ENCODE measurements at regions not wholly inside any gene's neighbourhood (a gene's known extent, or its start where the extent isn't known, plus 50 kb on each side); places are given as distances from the start of the nearest gene placed in this dataset.
"Not testable (repeated sequence)": the region's sequence is repeated elsewhere in the genome, so short reads cannot be mapped to it uniquely, and the experiment has no call there.

DNA sequence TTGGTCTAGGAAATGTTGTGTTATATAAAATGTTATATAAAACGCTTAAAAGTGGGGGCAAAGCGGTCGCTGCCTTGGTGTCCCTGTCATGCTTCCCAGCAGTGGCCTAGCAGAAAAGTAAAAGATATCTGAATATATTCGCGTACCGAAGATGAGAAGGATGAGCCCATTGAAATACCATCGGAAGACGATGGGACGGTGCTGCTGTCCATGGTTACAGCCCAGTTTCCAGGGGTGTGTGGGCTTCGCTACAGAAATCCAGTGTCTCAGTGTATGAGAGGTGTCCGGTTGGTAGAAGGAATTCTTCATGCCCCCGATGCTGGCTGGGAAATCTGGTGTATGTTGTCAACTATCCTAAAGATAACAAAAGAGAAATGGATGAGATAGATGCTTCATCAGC, 110.9 kb upstream of the DIAPH3 start:
- Histone ChIP-seq H3K9me3 (no peaks in the 10 kb centered on the region), H3K27me3 (no peaks in the 10 kb centered on the region), H3K36me3 (no peaks in the 10 kb centered on the region), H3K4me1 (no peaks in the 10 kb centered on the region), H3K4me3 (ENCODE audit: low read depth, low read length) (no peak overlapping the region)
- no peak for DNase-seq
- TF ChIP-seq, protein P1, sequence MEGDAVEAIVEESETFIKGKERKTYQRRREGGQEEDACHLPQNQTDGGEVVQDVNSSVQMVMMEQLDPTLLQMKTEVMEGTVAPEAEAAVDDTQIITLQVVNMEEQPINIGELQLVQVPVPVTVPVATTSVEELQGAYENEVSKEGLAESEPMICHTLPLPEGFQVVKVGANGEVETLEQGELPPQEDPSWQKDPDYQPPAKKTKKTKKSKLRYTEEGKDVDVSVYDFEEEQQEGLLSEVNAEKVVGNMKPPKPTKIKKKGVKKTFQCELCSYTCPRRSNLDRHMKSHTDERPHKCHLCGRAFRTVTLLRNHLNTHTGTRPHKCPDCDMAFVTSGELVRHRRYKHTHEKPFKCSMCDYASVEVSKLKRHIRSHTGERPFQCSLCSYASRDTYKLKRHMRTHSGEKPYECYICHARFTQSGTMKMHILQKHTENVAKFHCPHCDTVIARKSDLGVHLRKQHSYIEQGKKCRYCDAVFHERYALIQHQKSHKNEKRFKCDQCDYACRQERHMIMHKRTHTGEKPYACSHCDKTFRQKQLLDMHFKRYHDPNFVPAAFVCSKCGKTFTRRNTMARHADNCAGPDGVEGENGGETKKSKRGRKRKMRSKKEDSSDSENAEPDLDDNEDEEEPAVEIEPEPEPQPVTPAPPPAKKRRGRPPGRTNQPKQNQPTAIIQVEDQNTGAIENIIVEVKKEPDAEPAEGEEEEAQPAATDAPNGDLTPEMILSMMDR (IDR thresholded peaks at IDR 0.05; ENCODE audit: low read depth, low read length): no peak

DNA sequence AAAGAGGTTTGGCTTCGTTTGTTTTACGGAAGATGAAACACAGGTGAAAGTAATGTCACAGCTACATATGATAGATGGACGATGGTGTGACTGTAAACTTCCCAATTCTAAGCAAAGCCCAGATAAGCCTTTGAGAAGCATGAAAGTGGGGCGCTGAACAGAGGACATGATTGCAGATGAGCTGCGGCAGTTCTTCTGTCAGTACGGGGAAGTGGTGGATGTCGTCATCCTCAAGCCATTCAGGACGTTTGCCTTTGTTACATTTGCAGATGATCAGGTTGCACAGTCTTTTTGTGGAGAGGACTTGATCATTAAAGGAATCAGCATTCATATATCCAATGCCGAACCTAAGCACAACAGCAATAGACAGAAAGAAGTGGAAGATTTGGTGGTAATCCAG, 111.5 kb upstream of the DIAPH3 start:
- no peak for DNase-seq
- H3K4me1 ChIP-seq: no peaks in the 10 kb centered on the region
- TF ChIP-seq, protein P1 (IDR thresholded peaks at IDR 0.05; ENCODE audit: low read depth, low read length): no peak
- no peaks in the 10 kb centered on the region for H3K9me3 ChIP-seq
- no peaks in the 10 kb centered on the region for H3K27me3 ChIP-seq
- no peak overlapping the region for H3K4me3 ChIP-seq (ENCODE audit: low read depth, low read length)
- H3K36me3 ChIP-seq: no peaks in the 10 kb centered on the region

DNA sequence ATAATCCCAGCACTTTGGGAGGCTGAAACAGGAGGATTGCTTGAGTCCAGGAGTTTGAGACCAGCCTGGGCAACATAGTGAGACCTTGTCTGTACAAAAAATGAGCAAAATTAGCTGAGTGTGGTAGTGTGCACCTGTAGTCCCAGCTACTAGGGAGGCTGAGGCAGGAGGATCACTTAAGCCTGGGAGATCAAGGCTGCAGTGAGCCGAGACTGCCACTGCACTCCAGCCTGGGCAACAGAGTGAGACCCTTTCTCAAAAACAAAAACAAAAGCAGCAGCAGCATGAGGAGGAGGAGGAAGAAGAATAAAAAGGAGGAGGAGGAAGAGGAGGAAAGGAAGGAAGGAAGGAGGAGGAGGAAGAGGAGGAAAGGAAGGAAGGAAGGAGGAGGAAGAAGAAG, 116.5 kb upstream of the TDRD3 start:
- H3K9me3 ChIP-seq; DNase-seq; H3K4me1 ChIP-seq; H3K4me3 ChIP-seq (ENCODE audit: low read depth, low read length); H3K36me3 ChIP-seq; H3K27me3 ChIP-seq: not testable (repeated sequence)

DNA sequence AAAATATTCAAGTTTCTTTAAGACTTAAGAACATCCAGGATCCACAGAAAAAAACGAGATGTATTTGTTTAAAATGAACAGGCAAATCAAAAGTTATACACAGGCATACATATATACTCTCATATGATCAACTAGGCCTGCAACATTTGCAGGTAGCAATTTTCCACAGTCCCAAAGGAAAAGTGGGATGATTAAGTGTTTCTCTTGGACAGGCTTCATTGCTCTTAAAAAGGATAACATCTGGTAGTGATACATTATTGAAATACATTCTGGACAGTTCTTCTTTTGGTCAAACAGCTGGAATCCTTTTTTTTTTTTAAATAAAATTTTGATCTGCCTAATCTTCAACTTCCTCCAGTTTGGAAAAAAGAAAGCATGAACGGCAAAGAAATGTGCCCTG, 114.8 kb upstream of the TDRD3 start:
- no peak for DNase-seq
- Histone ChIP-seq H3K27me3 (no peaks in the 10 kb centered on the region), H3K4me1 (no peaks in the 10 kb centered on the region; the same call in 1 of the 2 replicates), H3K9me3 (no peaks in the 10 kb centered on the region; the same call in 1 of the 2 replicates), H3K36me3 (no peaks in the 10 kb centered on the region), H3K4me3 (ENCODE audit: low read depth, low read length) (no peak overlapping the region)
- TF ChIP-seq, protein P1 (IDR thresholded peaks at IDR 0.05; ENCODE audit: low read depth, low read length): no peak

DNA sequence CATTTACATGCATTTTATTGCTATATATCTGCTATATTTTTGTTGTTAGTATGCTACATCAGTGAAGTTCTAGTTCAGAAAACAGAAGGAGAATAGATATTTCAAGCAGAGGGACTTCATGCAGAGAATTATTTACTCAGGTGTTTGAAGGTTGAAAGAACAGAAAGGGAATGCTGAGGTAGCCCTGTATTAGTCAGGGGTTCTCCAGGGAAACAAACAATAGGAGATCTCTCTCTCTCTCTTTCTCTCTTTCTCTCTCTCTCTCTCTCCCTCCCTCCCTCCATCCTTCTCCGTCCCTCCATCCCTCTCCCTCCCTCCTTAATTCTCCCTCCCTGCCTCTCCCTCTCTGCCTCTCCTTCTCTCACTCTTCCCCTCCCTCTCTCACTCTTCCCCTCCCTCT, 114.3 kb upstream of the TDRD3 start:
- TF ChIP-seq, protein P1 (IDR thresholded peaks at IDR 0.05; ENCODE audit: low read depth, low read length): no peak
- DNase-seq: no peak

DNA sequence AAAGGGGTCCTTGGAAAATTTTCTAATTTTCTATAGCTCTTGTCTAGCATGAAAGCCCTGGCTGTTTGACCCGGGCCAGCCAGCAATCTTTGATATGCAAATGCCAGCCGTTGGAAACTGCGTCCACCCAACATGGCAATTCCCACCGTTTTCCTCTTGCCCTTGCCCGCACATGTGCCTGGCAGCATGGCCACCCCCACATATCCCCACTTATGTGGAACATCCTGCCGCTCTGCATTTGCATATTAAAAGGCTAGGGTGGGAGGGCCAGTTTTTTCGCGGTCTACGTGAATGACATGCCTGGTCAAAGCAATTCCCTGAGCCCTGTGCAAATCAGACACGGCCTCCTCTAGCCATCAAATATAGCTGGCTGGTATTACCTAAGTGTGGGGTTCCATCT, 110.3 kb upstream of the TDRD3 start:
- no peak for DNase-seq
- Histone ChIP-seq H3K9me3 (no peaks in the 10 kb centered on the region; the same call in 1 of the 2 replicates), H3K27me3 (no peaks in the 10 kb centered on the region), H3K36me3 (no peaks in the 10 kb centered on the region), H3K4me3 (ENCODE audit: low read depth, low read length) (no peak overlapping the region), H3K4me1 (no peaks in the 10 kb centered on the region; the same call in 1 of the 2 replicates)
- TF ChIP-seq, protein P1 (IDR thresholded peaks at IDR 0.05; ENCODE audit: low read depth, low read length): no peak

More for the DNA sequence above, 114.3 kb upstream of the TDRD3 start:
- Histone ChIP-seq H3K4me3 (ENCODE audit: low read depth, low read length) (no peak overlapping the region), H3K27me3 (no peaks in the 10 kb centered on the region), H3K4me1 (no peaks in the 10 kb centered on the region; the same call in 1 of the 2 replicates), H3K9me3 (no peaks in the 10 kb centered on the region; the same call in 1 of the 2 replicates), H3K36me3 (no peaks in the 10 kb centered on the region)

DNA sequence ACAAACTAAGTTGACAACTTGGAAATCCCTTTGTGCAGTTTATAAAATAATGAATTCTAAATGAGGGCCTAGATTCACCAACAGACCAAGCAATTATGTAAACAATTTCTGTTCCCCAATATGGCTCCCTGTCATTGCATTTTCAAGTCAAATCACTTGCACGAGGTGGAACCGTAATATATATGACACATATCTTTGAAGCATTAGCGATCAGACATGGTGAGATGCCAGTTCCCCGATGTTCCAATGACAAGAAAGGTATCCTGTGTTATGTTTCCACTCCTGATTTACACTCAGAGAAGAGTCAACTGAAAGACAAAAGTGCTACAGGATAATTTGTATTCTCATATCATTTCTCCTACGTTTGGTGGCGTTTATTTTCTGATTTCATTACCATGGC, 108.5 kb upstream of the TDRD3 start:
- H3K4me3 ChIP-seq (ENCODE audit: low read depth, low read length): no peak overlapping the region
- no peaks in the 10 kb centered on the region for H3K27me3 ChIP-seq
- TF ChIP-seq, protein P1 (IDR thresholded peaks at IDR 0.05; ENCODE audit: low read depth, low read length): no peak
- no peak for DNase-seq
- H3K36me3 ChIP-seq: no peaks in the 10 kb centered on the region
- H3K9me3 ChIP-seq: no peaks in the 10 kb centered on the region; the same call in 1 of the 2 replicates
- H3K4me1 ChIP-seq: no peaks in the 10 kb centered on the region

Data from BE2C (cell line).